ENCODE measurements at regions not wholly inside any gene's neighbourhood (a gene's known extent, or its start where the extent isn't known, plus 50 kb on each side); places are given as distances from the start of the nearest gene placed in this dataset.

DNA sequence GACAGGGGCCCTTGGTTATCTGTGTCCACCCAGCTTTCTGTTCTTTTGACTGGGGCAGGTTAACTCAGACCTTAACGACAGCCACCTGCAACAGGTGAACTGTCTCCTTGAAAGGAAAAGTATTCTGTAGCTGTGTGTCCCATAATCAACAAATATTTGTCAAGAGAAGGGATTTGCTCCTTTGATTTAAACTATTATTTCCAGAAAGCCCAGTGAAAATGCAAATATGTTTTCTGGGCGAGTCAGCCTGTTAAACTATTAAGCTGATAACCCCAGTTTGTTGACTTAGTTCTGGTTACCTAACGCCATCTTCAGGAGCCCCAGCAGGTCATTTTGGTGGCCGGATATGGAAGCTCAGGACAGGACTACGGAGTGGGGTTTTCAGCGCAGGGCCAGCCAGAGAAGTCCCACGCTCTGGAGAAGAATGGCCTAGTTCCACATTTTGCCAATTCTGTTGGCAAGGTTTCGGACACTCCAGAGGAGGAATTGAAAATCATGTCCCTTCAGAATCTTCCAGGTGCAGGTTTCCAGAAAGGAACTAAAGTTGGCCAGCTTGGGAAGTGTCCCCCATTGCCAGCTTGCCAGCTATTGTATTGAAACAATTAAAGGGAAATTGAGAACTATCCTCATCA, 54.5 kb downstream of the ADRA2A start:
- Histone ChIP-seq H3K36me3 (replicated peaks in 1 of 2; ENCODE audit: control extremely low read depth in 1 of 2, control insufficient read depth in 1 of 2, extremely low read depth in 1 of 2, insufficient read depth in 2 of 2, low read length in 1 of 2) (no peaks in the 10 kb centered on the region), H3K27me3 (replicated peaks in 1 of 4; ENCODE audit: control extremely low read depth in 1 of 4, control insufficient read depth in 3 of 4, insufficient read depth in 4 of 4, low read length in 3 of 4) (peaks cover 0 to 6% (median 1%) of the 10 kb centered on the region in 4 experiments), H4K20me1 (ENCODE audit: control insufficient read depth, insufficient read depth, low read length, poor library complexity, severe bottlenecking) (no peaks in the 10 kb centered on the region), H3K79me2 (ENCODE audit: control insufficient read depth, insufficient read depth, low read length) (no peaks in the 10 kb centered on the region), H3K9ac (ENCODE audit: low read length) (no peak overlapping the region), H3K4me2 (replicated peaks; ENCODE audit: low read depth, low read length, poor library complexity, severe bottlenecking) (no peak overlapping the region), H3K27ac (ENCODE audit: low read length in 2 of 2) (no peak overlapping the region), H3K4me1 (ENCODE audit: control insufficient read depth in 2 of 2, insufficient read depth in 2 of 2, low read length in 2 of 2) (no peaks in the 10 kb centered on the region), H2AFZ (ENCODE audit: insufficient read depth, low read depth, low read length, poor library complexity, severe bottlenecking) (no peak overlapping the region), H3K9me3 (ENCODE audit: control extremely low read depth in 1 of 3, control insufficient read depth in 2 of 3, insufficient read depth in 1 of 3, low read length in 2 of 3) (no peaks in the 10 kb centered on the region), H3K4me3 (ENCODE audit: control extremely low read depth in 1 of 5, extremely low read depth in 1 of 5, insufficient read depth in 1 of 5, low read depth in 2 of 5, low read length in 4 of 5) (no peak overlapping the region)
- intact Hi-C loops (cut with micrococcal nuclease), result no loop called here
- ChIA-PET POLR2A (no interaction called here), CTCF (no interaction called here)
- Mint-ChIP-seq H3K4me3 (no peak overlapping the region), H3K9me3 (ENCODE audit: insufficient read depth) (peaks cover 4% of the 10 kb centered on the region), H3K27me3 (peaks cover 33% of the 10 kb centered on the region), H3K27ac (no peak overlapping the region), H3K4me1 (no peaks in the 10 kb centered on the region)
- no peak for ATAC-seq (ENCODE audit: low read depth)
- DNase-seq, result no peak
- 93% methylated on average over 7 of the region's 8 CpGs for WGBS (ENCODE audit: insufficient coverage)
- TF ChIP-seq EZH2 (IDR thresholded peaks at IDR 0.05; ENCODE audit: borderline replicate concordance, insufficient read depth, low read depth, low read length, poor library complexity, severe bottlenecking), result no peak
- TF ChIP-seq, protein P1, sequence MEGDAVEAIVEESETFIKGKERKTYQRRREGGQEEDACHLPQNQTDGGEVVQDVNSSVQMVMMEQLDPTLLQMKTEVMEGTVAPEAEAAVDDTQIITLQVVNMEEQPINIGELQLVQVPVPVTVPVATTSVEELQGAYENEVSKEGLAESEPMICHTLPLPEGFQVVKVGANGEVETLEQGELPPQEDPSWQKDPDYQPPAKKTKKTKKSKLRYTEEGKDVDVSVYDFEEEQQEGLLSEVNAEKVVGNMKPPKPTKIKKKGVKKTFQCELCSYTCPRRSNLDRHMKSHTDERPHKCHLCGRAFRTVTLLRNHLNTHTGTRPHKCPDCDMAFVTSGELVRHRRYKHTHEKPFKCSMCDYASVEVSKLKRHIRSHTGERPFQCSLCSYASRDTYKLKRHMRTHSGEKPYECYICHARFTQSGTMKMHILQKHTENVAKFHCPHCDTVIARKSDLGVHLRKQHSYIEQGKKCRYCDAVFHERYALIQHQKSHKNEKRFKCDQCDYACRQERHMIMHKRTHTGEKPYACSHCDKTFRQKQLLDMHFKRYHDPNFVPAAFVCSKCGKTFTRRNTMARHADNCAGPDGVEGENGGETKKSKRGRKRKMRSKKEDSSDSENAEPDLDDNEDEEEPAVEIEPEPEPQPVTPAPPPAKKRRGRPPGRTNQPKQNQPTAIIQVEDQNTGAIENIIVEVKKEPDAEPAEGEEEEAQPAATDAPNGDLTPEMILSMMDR (IDR thresholded peaks at IDR 0.05), result no peak

DNA sequence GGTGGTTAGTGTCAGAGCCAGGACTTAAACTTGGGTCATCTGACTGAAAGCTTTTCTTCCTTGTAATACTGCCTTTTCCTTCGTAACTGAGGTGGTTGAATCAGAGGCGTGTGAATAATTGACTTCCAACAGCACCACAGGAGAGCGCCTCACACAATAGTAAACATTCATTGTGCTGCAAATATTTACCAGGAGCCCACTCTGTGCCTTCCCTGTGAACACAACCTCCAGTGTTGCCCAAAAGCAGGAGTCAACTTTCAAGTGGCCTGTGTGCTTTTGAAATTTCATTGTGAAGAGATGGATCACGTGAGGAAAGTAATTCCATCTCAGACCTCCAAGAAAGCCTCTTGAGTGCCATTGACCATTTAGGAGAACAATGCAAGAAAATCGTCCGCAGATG, 60.2 kb downstream of the ADRA2A start:
- no peak overlapping the region for H2AFZ ChIP-seq (ENCODE audit: insufficient read depth, low read depth, low read length, poor library complexity, severe bottlenecking)
- no peak overlapping the region for H3K4me2 ChIP-seq (replicated peaks; ENCODE audit: low read depth, low read length, poor library complexity, severe bottlenecking)
- no peak overlapping the region for H3K4me3 ChIP-seq (ENCODE audit: control extremely low read depth in 1 of 5, extremely low read depth in 1 of 5, insufficient read depth in 1 of 5, low read depth in 2 of 5, low read length in 4 of 5)
- H3K27ac ChIP-seq (ENCODE audit: low read length in 2 of 2), result no peak overlapping the region
- H3K4me1 Mint-ChIP-seq, result no peaks in the 10 kb centered on the region
- peaks cover 0 to 8% (median 4%) of the 10 kb centered on the region in 4 experiments for H3K27me3 ChIP-seq (replicated peaks in 1 of 4; ENCODE audit: control extremely low read depth in 1 of 4, control insufficient read depth in 3 of 4, insufficient read depth in 4 of 4, low read length in 3 of 4)
- peaks cover 4% of the 10 kb centered on the region for H3K9me3 Mint-ChIP-seq (ENCODE audit: insufficient read depth)
- H3K4me1 ChIP-seq (ENCODE audit: control insufficient read depth in 2 of 2, insufficient read depth in 2 of 2, low read length in 2 of 2), result no peaks in the 10 kb centered on the region
- no peak for ATAC-seq (ENCODE audit: low read depth)
- POLR2A ChIA-PET, result no interaction called here
- no peak overlapping the region for H3K9ac ChIP-seq (ENCODE audit: low read length)
- H3K27me3 Mint-ChIP-seq, result peaks cover 39% of the 10 kb centered on the region
- H3K36me3 ChIP-seq (replicated peaks in 1 of 2; ENCODE audit: control extremely low read depth in 1 of 2, control insufficient read depth in 1 of 2, extremely low read depth in 1 of 2, insufficient read depth in 2 of 2, low read length in 1 of 2), result no peaks in the 10 kb centered on the region
- H4K20me1 ChIP-seq (ENCODE audit: control insufficient read depth, insufficient read depth, low read length, poor library complexity, severe bottlenecking), result no peaks in the 10 kb centered on the region
- TF ChIP-seq, protein P1 (IDR thresholded peaks at IDR 0.05), result no peak
- TF ChIP-seq EZH2 (IDR thresholded peaks at IDR 0.05; ENCODE audit: borderline replicate concordance, insufficient read depth, low read depth, low read length, poor library complexity, severe bottlenecking), result no peak
- 90% methylated on average over 2 of the region's 6 CpGs for WGBS (ENCODE audit: insufficient coverage)
- intact Hi-C loops (cut with micrococcal nuclease), result no loop called here
- CTCF ChIA-PET, result no interaction called here
- no peaks in the 10 kb centered on the region for H3K9me3 ChIP-seq (ENCODE audit: control extremely low read depth in 1 of 3, control insufficient read depth in 2 of 3, insufficient read depth in 1 of 3, low read length in 2 of 3)
- H3K4me3 Mint-ChIP-seq, result no peak overlapping the region
- H3K27ac Mint-ChIP-seq, result no peak overlapping the region
- DNase-seq, result no peak
- H3K79me2 ChIP-seq (ENCODE audit: control insufficient read depth, insufficient read depth, low read length), result no peaks in the 10 kb centered on the region
